LoVo (cell line): ENCODE measurements at regions not wholly inside any gene's neighbourhood (a gene's known extent, or its start where the extent isn't known, plus 50 kb on each side); places are given as distances from the start of the nearest gene placed in this dataset.
A peak's percentile ranks its signal among the peaks of the same experiment; 100 is the strongest.
"Not testable (repeated sequence)": the region's sequence is repeated elsewhere in the genome, so short reads cannot be mapped to it uniquely, and the experiment has no call there.

ENCODE experiments used
- DNase-seq: peaks from one replicate; pipeline ENCODE4 v3.0.0-alpha.2; 2016; ENCODE audit warnings: low spot score

- DNase-seq, result no peak
These were observed 72.4 kb upstream of the ATP5MC3 start for GRCh38 chr2:175253871-175254270.

GRCh38 chr2:175251425-175252041, 70.0 kb upstream of the ATP5MC3 start:
- peak; percentile 42 for DNase-seq

- DNase-seq, result no peak
These were observed 65.6 kb upstream of the ATP5MC3 start for GRCh38 chr2:175247159-175247558.

GRCh38 chr2:175244697-175245096, 63.2 kb upstream of the ATP5MC3 start:
- DNase-seq, result no peak

- no peak for DNase-seq
These were observed 60.2 kb upstream of the ATP5MC3 start for GRCh38 chr2:175241691-175242090.

- DNase-seq, result not testable (repeated sequence)
These were observed 58.5 kb upstream of the ATP5MC3 start for GRCh38 chr2:175240033-175240432.

- no peak for DNase-seq
These were observed 55.4 kb upstream of the ATP5MC3 start for GRCh38 chr2:175236930-175237329.

GRCh38 chr2:175234650-175235049, 53.1 kb upstream of the ATP5MC3 start:
- DNase-seq, result no peak

- DNase-seq, result peak; percentile 31
These were observed 52.6 kb upstream of the ATP5MC3 start for GRCh38 chr2:175234153-175234552.

GRCh38 chr2:175233135-175233719, 51.7 kb upstream of the ATP5MC3 start:
- DNase-seq, result peak; percentile 42
